HEK293 (cell line): ENCODE measurements at regions not wholly inside any gene's neighbourhood (a gene's known extent, or its start where the extent isn't known, plus 50 kb on each side); places are given as distances from the start of the nearest gene placed in this dataset.

Experiments used
- BCL11A ChIP-seq: fragments of 450-650 bp; formaldehyde crosslinking; IDR thresholded peaks from 2 replicates; pipeline ENCODE4 v1.5.1; 2016; ENCODE audit warnings: low read depth, missing biosample characterization, missing genetic modification characterization
- CTCF ChIP-seq: fragments of 450-650 bp; formaldehyde crosslinking; IDR thresholded peaks from 2 replicates; pipeline ENCODE4 v1.5.1; 2016; ENCODE audit warnings: missing biosample characterization, missing genetic modification characterization
- REST ChIP-seq: fragments of 450-650 bp; formaldehyde crosslinking; IDR thresholded peaks from 2 replicates; pipeline ENCODE4 v1.5.1; 2016; ENCODE audit warnings: missing biosample characterization, missing genetic modification characterization
- ZNF529 ChIP-seq: fragments of 450-650 bp; formaldehyde crosslinking; IDR thresholded peaks from 2 replicates; pipeline ENCODE4 v1.5.1; 2017; ENCODE audit warnings: missing genetic modification characterization, missing biosample characterization; ENCODE audit not compliant: insufficient replicate concordance
- ZNF571 ChIP-seq: fragments of 450-650 bp; formaldehyde crosslinking; IDR thresholded peaks from 2 replicates; pipeline ENCODE4 v1.5.0; 2017; ENCODE audit warnings: missing biosample characterization, missing genetic modification characterization
- ZNF654 ChIP-seq: fragments of 450-650 bp; formaldehyde crosslinking; IDR thresholded peaks from 2 replicates; pipeline ENCODE4 v1.5.1; 2016; ENCODE audit warnings: low read depth, missing biosample characterization, missing genetic modification characterization

DNA sequence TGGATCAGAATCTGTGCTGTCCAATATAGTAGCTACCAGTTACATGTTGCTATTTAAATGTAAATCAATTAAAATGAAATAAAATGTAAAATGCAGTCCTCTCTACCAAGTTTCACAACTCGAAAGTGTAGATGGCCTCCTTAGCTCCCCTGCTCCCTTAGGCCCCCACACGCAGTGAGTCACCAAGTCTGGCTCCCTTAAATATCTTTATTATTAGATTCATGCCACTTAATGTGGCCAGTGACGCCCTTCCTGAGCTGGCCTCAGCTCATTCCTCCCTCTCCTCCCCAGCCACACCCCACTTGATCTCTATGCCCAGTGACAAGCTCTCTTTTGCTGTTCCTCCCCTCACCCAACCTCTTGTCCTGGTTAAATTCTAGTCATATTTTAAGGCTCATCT, 88.4 kb upstream of the DNAH5 start:
- no peak for TF ChIP-seq ZNF529 (tag by site-specific recombination)
- TF ChIP-seq CTCF (tag by site-specific recombination), result no peak
- no peak for TF ChIP-seq ZNF654
- TF ChIP-seq ZNF571, result no peak
- no peak for TF ChIP-seq BCL11A (tag by site-specific recombination)
- no peak for TF ChIP-seq REST (tag by site-specific recombination)
